Ammon's horn (tissue), 1 donor: ENCODE measurements at regions not wholly inside any gene's neighbourhood (a gene's known extent, or its start where the extent isn't known, plus 50 kb on each side); places are given as distances from the start of the nearest gene placed in this dataset.

Experiments used
- DNase-seq: peaks from one replicate; pipeline ENCODE4 v3.0.0-alpha.2; 2016; ENCODE audit warnings: low spot score

DNA sequence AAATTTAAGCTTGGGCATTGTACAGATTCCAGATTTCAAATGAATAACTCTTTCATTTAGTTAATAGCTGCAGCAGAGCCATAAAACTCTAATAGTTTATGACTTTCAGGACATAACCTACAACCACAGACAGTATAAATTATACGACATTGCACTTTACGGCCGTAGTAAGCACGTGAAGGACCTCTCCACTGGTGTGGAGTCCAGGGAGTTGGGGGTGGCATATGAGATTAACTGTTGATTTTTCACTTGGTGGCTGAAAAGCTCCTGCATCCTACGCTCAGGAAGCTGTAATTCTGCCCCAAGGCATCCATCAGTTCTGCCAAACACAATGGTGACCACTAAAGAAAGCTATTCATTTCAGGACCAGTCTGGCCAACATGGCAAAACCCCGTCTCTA lies 376.2 kb downstream of the SOX11 start:
- DNase-seq, result no peak

DNA sequence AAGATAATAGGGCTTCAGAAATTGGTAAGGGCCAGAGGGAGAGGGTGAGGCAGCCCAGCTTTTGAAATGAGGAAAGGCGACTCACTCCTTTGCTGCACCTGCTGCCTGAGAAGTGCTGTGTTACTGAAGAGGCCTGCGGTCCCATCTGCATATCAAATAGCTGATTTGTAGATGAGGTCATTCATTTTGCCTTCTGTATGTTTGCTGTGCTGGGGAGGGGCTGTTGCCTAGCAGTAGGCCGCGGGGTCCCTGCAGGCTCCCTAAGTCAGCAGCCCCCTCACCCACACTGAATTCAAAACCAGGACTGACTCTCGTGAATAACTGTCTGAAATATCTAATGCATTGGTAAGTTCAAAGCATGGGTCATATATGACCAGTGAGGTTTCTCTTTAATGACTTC lies 377.2 kb downstream of the SOX11 start:
- DNase-seq, result no peak

DNA sequence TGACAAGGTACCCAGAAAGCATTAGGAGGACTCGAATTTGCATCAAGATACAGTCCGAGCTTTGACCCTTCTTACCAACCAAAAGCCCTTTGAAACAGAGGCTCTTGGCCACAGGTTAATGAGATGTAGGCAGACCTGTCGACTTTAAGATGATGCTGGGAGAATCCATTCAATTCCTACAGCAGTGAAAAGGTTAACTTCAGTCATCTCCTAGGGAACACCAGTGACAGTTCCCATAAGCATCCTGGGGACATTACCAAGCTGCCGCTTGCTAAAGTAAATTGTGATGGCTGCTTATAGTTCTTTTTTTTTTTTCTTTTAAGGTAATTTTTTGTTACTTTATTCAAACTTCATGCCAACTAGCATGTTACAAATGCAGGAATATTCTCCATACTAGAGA lies 379.3 kb downstream of the SOX11 start:
- no peak for DNase-seq

DNA sequence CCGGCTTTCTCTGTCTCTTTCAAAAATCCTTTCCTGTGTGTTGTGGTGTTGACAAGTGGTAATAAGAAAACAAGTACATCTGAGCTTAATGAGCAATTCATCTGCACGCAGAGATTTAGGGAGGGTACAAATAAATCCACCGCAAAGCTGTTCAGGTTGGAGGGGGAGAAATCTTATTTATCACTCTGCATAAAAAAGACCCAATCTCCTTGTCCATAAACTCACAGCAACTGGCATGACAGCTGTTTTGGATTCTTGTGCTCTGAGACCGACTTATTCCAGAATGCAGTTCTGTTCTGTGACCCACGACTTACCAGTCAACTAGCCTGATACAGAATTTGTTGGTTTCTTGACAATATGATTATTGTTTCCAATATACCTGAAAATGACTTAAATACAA lies 380.1 kb downstream of the SOX11 start:
- DNase-seq, result no peak

- DNase-seq, result no peak
These were observed 380.6 kb downstream of the SOX11 start for GRCh38 chr2:6072768-6073167.

DNA sequence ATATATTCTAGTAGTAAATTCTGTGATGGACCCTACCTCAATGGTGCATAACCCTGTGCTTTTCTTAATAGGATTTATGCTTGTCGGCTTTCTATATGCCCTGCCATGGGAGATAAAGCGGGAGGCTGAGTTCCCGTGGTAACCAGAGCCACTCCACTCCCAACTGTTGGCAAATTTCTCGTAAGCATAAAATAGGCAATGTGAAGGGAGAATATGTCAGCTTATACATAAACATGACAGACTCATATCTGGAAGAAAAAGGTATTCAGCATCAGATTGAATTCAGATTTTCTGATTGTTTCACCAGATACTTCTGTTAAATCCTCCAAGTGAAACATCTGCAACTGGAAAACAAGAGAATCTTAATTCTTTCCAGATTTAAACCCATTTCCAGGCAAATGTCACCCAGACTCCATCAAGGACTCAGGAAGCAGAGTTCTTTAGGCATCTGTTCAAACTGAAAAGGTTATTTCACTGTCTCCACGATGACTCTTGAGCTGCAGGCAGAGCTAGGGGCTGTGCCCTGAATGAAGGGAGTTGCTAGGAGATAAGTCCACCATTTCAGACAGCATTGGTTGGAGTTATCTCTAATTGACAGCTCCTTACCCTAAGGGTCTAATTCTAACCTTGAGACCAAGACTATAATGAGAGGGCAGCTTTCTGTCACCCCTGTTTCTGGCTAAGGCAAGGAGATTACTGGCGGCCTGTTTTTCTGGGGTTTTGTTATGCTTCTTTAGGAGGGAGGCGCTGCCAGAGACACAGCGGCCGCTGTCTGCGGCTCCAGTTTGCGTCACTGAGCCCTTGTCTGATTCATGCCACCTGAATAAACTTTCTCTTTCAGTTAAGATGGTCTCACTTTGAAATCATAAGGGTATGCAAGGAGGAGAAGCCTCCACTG lies 381.3 kb downstream of the SOX11 start:
- DNase-seq, result peak; percentile 49

DNA sequence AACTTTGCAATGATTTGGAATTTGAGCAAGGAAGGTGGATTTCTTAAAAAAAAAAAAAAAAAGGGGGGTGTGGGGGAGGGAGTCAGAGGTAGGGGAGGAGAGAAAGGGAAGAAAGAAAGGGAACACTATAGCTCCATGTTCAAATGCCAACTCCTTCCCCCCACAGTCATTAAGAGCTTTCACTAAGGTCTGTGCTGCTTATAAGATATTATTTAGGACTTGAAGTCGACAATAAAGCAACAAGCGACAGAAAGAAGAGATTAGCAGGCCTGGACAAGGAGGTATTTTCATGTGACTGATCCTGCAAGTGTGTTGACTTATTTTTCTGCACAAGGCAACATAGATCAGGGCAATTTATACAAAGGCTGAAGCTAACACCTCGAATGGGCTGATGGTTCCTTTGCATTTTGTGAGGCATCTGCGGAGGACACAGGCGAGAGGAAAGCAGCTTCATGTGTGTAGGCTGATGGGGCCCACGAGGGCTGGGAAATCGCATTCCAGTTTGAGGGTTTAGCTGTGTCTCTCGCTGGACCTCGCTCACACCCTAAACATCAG lies 382.0 kb downstream of the SOX11 start:
- no peak for DNase-seq

GRCh38 chr2:6077585-6077984 lies 385.4 kb downstream of the SOX11 start:
- no peak for DNase-seq

DNA sequence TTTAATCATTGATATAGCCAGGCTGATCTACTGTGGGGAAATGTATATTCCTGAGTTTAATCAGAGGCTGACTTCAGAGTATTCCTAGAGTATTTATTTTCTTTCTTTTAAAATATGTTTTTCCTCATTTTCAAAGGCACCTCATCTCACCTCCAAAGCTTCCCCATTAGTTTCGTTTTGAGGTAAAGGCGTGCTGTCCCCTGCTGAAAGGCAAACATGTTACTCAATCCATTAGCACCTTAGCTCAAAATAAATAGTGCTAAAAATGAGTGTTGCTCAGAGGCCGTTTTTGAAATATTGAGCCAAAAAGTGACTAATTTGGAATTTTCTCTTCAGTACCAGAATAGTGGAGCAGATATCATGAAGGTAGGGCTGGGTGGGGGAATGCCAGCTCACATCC lies 386.2 kb downstream of the SOX11 start:
- DNase-seq, result no peak

- no peak for DNase-seq
These were observed 387.2 kb downstream of the SOX11 start for GRCh38 chr2:6079405-6079804.

GRCh38 chr2:6080932-6081753 lies 389.0 kb downstream of the SOX11 start:
- peak; percentile 86 for DNase-seq

DNA sequence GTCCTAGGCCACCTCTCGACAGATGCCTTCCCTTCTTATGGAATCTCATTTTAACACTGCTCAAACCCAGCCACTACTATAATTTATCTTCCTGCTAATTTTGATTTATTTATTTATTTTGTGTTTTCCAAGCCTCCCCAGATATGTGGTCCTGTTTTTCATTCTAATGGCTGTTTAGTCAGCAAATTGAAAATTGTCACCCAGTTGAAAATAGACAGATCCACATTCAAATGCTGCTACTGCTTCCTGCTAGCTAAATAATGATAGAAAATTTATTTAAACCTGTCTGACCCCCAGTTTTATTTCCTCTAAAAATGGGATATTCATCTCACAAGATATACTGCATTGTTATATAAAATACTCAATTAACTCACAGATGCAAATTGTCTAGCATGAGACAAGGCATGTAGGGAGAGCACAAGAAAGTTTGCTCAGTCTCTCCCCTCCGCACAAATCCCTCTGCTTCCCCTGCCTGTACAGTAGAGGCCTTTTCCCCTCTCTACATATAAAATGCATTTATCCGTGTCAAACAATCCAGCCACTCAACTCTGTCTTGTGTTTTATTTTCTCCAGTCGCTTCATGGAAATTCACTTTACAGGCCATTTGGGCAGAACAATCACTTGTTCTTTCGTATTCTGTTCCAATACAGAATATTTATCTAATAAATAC lies 389.9 kb downstream of the SOX11 start:
- DNase-seq, result no peak

DNA sequence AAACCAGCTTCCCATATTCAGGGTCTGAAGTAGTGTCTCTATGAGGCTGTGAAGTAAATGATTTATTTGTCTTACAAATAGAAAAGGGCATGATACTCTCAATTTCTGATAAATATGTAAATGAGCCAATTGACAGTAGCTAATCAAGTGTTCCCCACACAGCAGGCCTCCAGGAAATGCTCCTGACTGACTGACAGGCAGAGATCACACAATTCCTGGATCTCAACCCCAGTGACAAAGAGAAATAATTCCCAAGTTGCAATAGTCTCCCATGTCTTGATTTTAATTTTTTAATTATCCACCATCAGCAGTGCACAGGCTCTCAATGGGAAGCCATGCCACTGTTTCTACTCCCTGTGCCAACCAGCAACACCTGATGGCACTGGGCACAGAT lies 390.4 kb downstream of the SOX11 start:
- no peak for DNase-seq

DNA sequence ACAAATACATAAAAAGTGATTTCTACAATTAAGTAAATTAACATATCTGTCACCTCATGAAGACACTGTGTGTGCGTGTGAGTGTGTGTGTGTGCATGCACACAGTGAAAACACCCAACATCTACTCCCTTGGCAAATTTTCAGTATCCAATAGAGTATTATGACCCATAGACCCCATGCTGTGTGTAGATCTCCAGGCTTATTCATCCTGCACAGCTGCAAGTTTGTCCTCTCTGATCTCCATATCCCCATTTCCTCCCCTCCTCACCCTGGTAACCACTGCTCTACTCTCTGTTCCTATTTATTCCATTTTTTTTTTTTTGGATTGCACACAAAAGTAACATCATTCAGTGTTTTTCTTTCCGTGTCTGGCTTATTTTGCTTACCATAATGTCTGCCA lies 391.0 kb downstream of the SOX11 start:
- no peak for DNase-seq

GRCh38 chr2:6089474-6089873 lies 397.3 kb downstream of the SOX11 start:
- DNase-seq, result no peak

- DNase-seq, result no peak
These were observed 411.2 kb downstream of the SOX11 start for GRCh38 chr2:6103372-6103771.

GRCh38 chr2:6103949-6104348 lies 411.8 kb downstream of the SOX11 start:
- DNase-seq, result no peak

- no peak for DNase-seq
These were observed 415.1 kb downstream of the SOX11 start for GRCh38 chr2:6107290-6107689.

DNA sequence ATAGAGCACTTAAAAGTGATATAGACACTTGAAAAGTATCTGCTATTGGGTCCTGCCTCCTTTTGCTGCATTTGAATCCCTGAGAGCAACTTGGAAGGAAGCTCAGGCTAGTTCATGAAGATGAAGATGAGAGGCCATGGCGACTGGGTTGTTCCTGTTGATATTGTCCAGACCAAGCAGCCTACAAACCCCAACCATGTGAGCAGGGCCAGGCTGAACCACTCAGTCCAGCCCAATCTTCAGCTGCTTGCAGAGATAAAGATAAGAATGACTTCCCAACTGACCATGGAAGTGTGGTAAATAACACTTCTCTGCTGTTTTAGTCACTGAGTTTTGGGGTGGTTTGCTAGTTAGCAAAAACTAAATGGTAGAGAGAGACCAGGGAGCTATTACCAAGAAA lies 417.6 kb downstream of the SOX11 start:
- DNase-seq, result no peak

DNA sequence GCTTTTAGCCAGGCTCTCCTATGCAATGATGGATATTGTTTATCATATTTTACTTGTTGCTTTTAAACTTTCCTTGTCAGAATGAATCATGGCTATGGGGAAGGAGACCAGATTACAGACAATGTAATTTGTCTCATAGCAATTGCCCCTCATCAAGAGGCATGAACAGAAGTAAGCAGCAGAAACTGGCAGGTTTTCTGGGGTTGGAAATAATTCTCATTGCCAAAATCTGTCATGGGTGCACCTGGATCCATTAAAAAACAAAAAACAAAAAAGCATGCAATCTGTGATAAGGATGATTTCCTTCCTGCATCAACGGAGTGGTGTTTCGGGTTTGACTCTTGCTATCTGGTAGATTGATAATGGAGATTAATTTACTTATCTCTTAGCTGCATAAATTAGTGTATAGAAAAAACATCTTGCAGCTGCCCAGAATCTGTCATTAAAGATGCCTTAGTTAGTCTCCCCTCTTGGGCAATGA lies 419.6 kb downstream of the SOX11 start:
- no peak for DNase-seq

DNA sequence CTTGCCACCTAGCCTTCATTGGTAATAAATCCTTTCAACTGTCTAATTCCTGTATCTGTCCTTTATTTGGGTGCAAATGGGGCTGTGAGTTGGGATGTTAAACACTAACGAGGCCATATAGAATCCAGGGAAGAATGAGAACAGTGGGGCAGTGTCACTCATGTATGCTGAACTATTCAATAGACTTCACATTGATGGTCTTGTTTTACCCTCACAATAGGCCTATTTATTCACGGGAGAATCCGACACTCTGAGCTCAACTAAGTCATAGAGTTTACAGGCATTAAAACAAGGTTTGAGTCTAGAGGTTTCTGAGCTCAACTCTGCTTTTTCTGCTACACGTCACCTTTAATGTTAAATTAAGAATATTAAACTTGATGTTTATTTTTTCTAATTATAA lies 421.6 kb downstream of the SOX11 start:
- DNase-seq, result peak; percentile 76

DNA sequence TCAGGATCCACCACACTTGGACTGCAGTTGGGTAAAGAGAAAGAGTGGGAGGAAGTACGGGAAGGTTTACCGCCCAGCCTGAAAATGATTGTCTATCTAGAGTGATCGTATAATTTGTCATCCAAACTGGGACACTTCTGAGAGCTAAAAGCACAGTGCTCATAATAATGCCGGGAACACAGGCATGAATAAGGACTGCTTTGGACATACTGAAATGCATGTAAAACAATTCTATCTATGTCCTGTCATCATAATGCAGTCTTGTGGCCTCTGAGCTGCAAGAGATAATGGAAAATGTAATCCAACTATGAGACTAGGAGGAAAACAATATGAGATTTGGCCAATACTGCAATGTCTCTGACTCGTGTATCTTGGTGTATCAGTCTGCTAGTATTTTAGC lies 435.5 kb downstream of the SOX11 start:
- DNase-seq, result no peak
